ENCODE measurements at regions not wholly inside any gene's neighbourhood (a gene's known extent, or its start where the extent isn't known, plus 50 kb on each side); places are given as distances from the start of the nearest gene placed in this dataset.

GRCh38 chr10:42997849-42998165 is 79.1 kb upstream of the RET start:
- Histone ChIP-seq H3K27me3 (ENCODE audit: control insufficient read depth in 3 of 3, insufficient read depth in 3 of 3, low read length in 2 of 3) (no peaks in the 10 kb centered on the region), H3K4me1 (ENCODE audit: control insufficient read depth in 5 of 5, insufficient read depth in 5 of 5, low read length in 5 of 5) (no peaks in the 10 kb centered on the region), H3K36me3 (ENCODE audit: control insufficient read depth in 4 of 4, insufficient read depth in 4 of 4, low read length in 4 of 4) (no peaks in the 10 kb centered on the region), H3K4me3 (no peak overlapping the region), H3K27ac (ENCODE audit: low read depth in 1 of 2, low read length in 1 of 2) (no peak overlapping the region), H3K9me3 (ENCODE audit: control insufficient read depth in 4 of 4, insufficient read depth in 3 of 4, low read length in 3 of 4) (no peaks in the 10 kb centered on the region), H3K9ac (ENCODE audit: insufficient read depth in 1 of 2, low read length in 2 of 2) (no peak overlapping the region)
- TF ChIP-seq CTCF (IDR thresholded peaks at IDR 0.05; ENCODE audit: control extremely low read depth, extremely low read depth): no peak
- ATAC-seq (ENCODE audit: insufficient read depth, low FRiP score) (no peak), DNase-seq (no peak)
- WGBS, 2 donors: 81 to 91% methylated on average over 4 of the region's 4 CpGs

GRCh38 chr10:42998481-42999384 is 78.1 kb upstream of the RET start:
- Histone ChIP-seq H3K9me3 (ENCODE audit: control insufficient read depth in 4 of 4, insufficient read depth in 3 of 4, low read length in 3 of 4) (no peaks in the 10 kb centered on the region), H3K4me1 (ENCODE audit: control insufficient read depth in 5 of 5, insufficient read depth in 5 of 5, low read length in 5 of 5) (no peaks in the 10 kb centered on the region), H3K27me3 (ENCODE audit: control insufficient read depth in 3 of 3, insufficient read depth in 3 of 3, low read length in 2 of 3) (no peaks in the 10 kb centered on the region), H3K36me3 (ENCODE audit: control insufficient read depth in 4 of 4, insufficient read depth in 4 of 4, low read length in 4 of 4) (no peaks in the 10 kb centered on the region), H3K27ac (ENCODE audit: low read depth in 1 of 2, low read length in 1 of 2) (no peak overlapping the region), H3K4me3 (no peak overlapping the region), H3K9ac (ENCODE audit: insufficient read depth in 1 of 2, low read length in 2 of 2) (no peak overlapping the region)
- TF ChIP-seq CTCF (IDR thresholded peaks at IDR 0.05; ENCODE audit: control extremely low read depth, extremely low read depth): no peak
- DNase-seq (no peak), ATAC-seq (ENCODE audit: insufficient read depth, low FRiP score) (no peak)
- WGBS, 2 donors: 86 to 87% methylated on average over 12 of the region's 12 CpGs

GRCh38 chr10:42999385-43000020 is 77.4 kb upstream of the RET start:
- no peaks in the 10 kb centered on the region for H3K27me3 ChIP-seq (ENCODE audit: control insufficient read depth in 3 of 3, insufficient read depth in 3 of 3, low read length in 2 of 3)
- TF ChIP-seq CTCF (IDR thresholded peaks at IDR 0.05; ENCODE audit: control extremely low read depth, extremely low read depth): no peak
- DNase-seq (no peak), ATAC-seq (ENCODE audit: insufficient read depth, low FRiP score) (no peak)
- no peak overlapping the region for H3K27ac ChIP-seq (ENCODE audit: low read depth in 1 of 2, low read length in 1 of 2)
- no peak overlapping the region for H3K4me3 ChIP-seq
- peaks cover 0 to 2% (median 0%) of the 10 kb centered on the region in 4 donors for H3K9me3 ChIP-seq (ENCODE audit: control insufficient read depth in 4 of 4, insufficient read depth in 3 of 4, low read length in 3 of 4)
- H3K4me1 ChIP-seq (ENCODE audit: control insufficient read depth in 5 of 5, insufficient read depth in 5 of 5, low read length in 5 of 5): no peaks in the 10 kb centered on the region
- H3K36me3 ChIP-seq (ENCODE audit: control insufficient read depth in 4 of 4, insufficient read depth in 4 of 4, low read length in 4 of 4): no peaks in the 10 kb centered on the region
- no peak overlapping the region for H3K9ac ChIP-seq (ENCODE audit: insufficient read depth in 1 of 2, low read length in 2 of 2)
- 91 to 92% methylated on average over 8 of the region's 8 CpGs for WGBS, 2 donors

All from lung (tissue), 11 donors.